DND-41 (cell line): ENCODE measurements at regions not wholly inside any gene's neighbourhood (a gene's known extent, or its start where the extent isn't known, plus 50 kb on each side); places are given as distances from the start of the nearest gene placed in this dataset.
A peak's percentile ranks its signal among the peaks of the same experiment; 100 is the strongest.

Source experiments
- ATAC-seq: fragments of 200-7000 bp; cut with Tn5 transposase; 3 replicates; pipeline ENCODE4 v1.9.1; 2021; ENCODE audit warnings: low read depth; ENCODE audit not compliant: insufficient read depth
- DNase-seq: peaks from one replicate; pipeline ENCODE4 v3.0.0-alpha.2; 2020
- H2AFZ ChIP-seq: 2 replicates; pipeline ENCODE4 v1.6.0; 2012; ENCODE audit warnings: low read depth, low read length
- H3K27ac ChIP-seq: 2 replicates; pipeline ENCODE4 v1.5.1; 2012; ENCODE audit warnings: low read length, inconsistent platforms
- H3K27me3 ChIP-seq: fragments of 200-600 bp; sonication (generic); 2 replicates; pipeline ENCODE4 v1.6.0; 2012; ENCODE audit warnings: low read length, mild to moderate bottlenecking, inconsistent platforms; ENCODE audit not compliant: insufficient read depth, poor library complexity
- H3K36me3 ChIP-seq: 2 replicates; pipeline ENCODE4 v1.5.1; 2012; ENCODE audit warnings: low read length, inconsistent platforms; ENCODE audit not compliant: insufficient read depth
- H3K4me1 ChIP-seq: 2 replicates; pipeline ENCODE4 v1.5.1; 2012; ENCODE audit warnings: mild to moderate bottlenecking, low read length; ENCODE audit not compliant: insufficient read depth
- H3K4me2 ChIP-seq: 2 replicates; pipeline ENCODE4 v1.6.0; 2012; ENCODE audit warnings: mild to moderate bottlenecking, moderate library complexity, low read length, inconsistent platforms; ENCODE audit not compliant: insufficient read depth
- H3K4me3 ChIP-seq, 2 experiments: fragments of 200-600 bp in 1 of 2; shearing (Covaris generic) in 1 of 2; 2 replicates each; pipeline ENCODE4 v1.5.1; 2012 to 2016; ENCODE audit warnings: inconsistent platforms in 2 of 2, low read length in 2 of 2, mild to moderate bottlenecking in 2 of 2, low read depth in 1 of 2, moderate library complexity in 1 of 2
- H3K79me2 ChIP-seq: 2 replicates; pipeline ENCODE4 v1.6.0; 2012; ENCODE audit warnings: low read length, inconsistent platforms; ENCODE audit not compliant: insufficient read depth
- H3K9ac ChIP-seq: 2 replicates; pipeline ENCODE4 v1.6.0; 2012; ENCODE audit warnings: low read depth, mild to moderate bottlenecking, inconsistent platforms, low read length, moderate library complexity
- H3K9me3 ChIP-seq: 2 replicates; pipeline ENCODE4 v1.5.1; 2012; ENCODE audit warnings: low read length, moderate library complexity, mild to moderate bottlenecking, inconsistent platforms; ENCODE audit not compliant: insufficient read depth, severe bottlenecking
- H4K20me1 ChIP-seq: 2 replicates; pipeline ENCODE4 v1.6.0; 2012; ENCODE audit warnings: low read length; ENCODE audit not compliant: insufficient read depth
- CTCF ChIP-seq: IDR thresholded peaks from 2 replicates; pipeline ENCODE4 v1.5.1; 2012; ENCODE audit warnings: borderline replicate concordance, low read length, moderate library complexity, mild to moderate bottlenecking; ENCODE audit not compliant: poor library complexity, severe bottlenecking; ENCODE audit errors: extremely low read depth
- EZH2 ChIP-seq: IDR thresholded peaks from 3 replicates; pipeline ENCODE4 v1.6.1; 2012; ENCODE audit warnings: borderline replicate concordance, low read depth, mild to moderate bottlenecking, moderate library complexity, low read length, inconsistent platforms; ENCODE audit not compliant: severe bottlenecking

- Histone ChIP-seq H4K20me1 (no peaks in the 10 kb centered on the region), H3K4me1 (peaks cover 26% of the 10 kb centered on the region), H3K4me3 (no peak overlapping the region), H3K27ac (no peak overlapping the region), H3K9ac (no peak overlapping the region), H3K9me3 (no peaks in the 10 kb centered on the region), H3K79me2 (no peaks in the 10 kb centered on the region), H2AFZ (no peak overlapping the region), H3K4me2 (no peak overlapping the region), H3K27me3 (no peaks in the 10 kb centered on the region), H3K36me3 (no peaks in the 10 kb centered on the region)
- DNase-seq (no peak), ATAC-seq (no peak)
- TF ChIP-seq EZH2, result no peak
- TF ChIP-seq CTCF, result no peak
Measured at GRCh38 chr3:188046561-188047211, 107.3 kb upstream of the LPP start.

- H3K4me1 ChIP-seq, result peaks cover 20% of the 10 kb centered on the region
- H3K27me3 ChIP-seq, result no peaks in the 10 kb centered on the region
- no peaks in the 10 kb centered on the region for H3K9me3 ChIP-seq
- no peak overlapping the region for H3K4me3 ChIP-seq
- DNase-seq (no peak), ATAC-seq (no peak)
- H3K36me3 ChIP-seq, result no peaks in the 10 kb centered on the region
- H3K4me2 ChIP-seq, result no peak overlapping the region
- no peak overlapping the region for H3K9ac ChIP-seq
- H3K79me2 ChIP-seq, result no peaks in the 10 kb centered on the region
- no peaks in the 10 kb centered on the region for H4K20me1 ChIP-seq
- H2AFZ ChIP-seq, result no peak overlapping the region
- TF ChIP-seq EZH2 (no peak), CTCF (no peak)
- no peak overlapping the region for H3K27ac ChIP-seq
Measured at GRCh38 chr3:188047536-188047935, 106.4 kb upstream of the LPP start.

- H3K4me3 ChIP-seq, result no peak overlapping the region
- H4K20me1 ChIP-seq, result no peaks in the 10 kb centered on the region
- H3K27ac ChIP-seq, result peak overlapping the region; percentile 49
- no peak overlapping the region for H3K4me2 ChIP-seq
- H3K79me2 ChIP-seq, result no peaks in the 10 kb centered on the region
- H2AFZ ChIP-seq, result peak overlapping the region; percentile 18; the same call in 1 of the 2 replicates
- H3K9me3 ChIP-seq, result no peaks in the 10 kb centered on the region
- H3K27me3 ChIP-seq, result no peaks in the 10 kb centered on the region
- TF ChIP-seq CTCF (peak; percentile 16), EZH2 (no peak)
- ATAC-seq (peak; percentile 96), DNase-seq (peak; percentile 81)
- H3K4me1 ChIP-seq, result peaks cover 20% of the 10 kb centered on the region
- no peaks in the 10 kb centered on the region for H3K36me3 ChIP-seq
- no peak overlapping the region for H3K9ac ChIP-seq
Measured at GRCh38 chr3:188049606-188050530, 104.1 kb upstream of the LPP start.
